ENCODE measurements at regions not wholly inside any gene's neighbourhood (a gene's known extent, or its start where the extent isn't known, plus 50 kb on each side); places are given as distances from the start of the nearest gene placed in this dataset.

GRCh38 chr11:128399251-128400121 is 187.9 kb downstream of the ETS1 start:
- no peaks in the 10 kb centered on the region for H3K36me3 ChIP-seq (ENCODE audit: control insufficient read depth in 2 of 3, insufficient read depth in 3 of 3, low read length in 3 of 3)
- H3K9me3 Mint-ChIP-seq, result peaks cover 0 to 5% (median 0%) of the 10 kb centered on the region in 11 donors
- H3K36me3 Mint-ChIP-seq, result peaks cover 0 to 5% (median 0%) of the 10 kb centered on the region in 5 donors
- POLR2A ChIA-PET, result interaction anchor here (0.8 to 4.4 kb wide), 6 partner anchors 9 to 97 kb away, joined by 3 to 20 read pairs (median 4); no protein-coding TSS in a partner anchor
- peak overlapping the region; percentile 18 for H3K27ac ChIP-seq (ENCODE audit: low read depth, low read length)
- peak overlapping the region in 3 of 9 donors; percentile 64 to 77 (median 67) for H3K27ac Mint-ChIP-seq
- H3K27me3 ChIP-seq (ENCODE audit: control insufficient read depth in 2 of 2, insufficient read depth in 2 of 2, low read length in 2 of 2), result no peaks in the 10 kb centered on the region
- H3K4me3 ChIP-seq (ENCODE audit: low read length), result no peak overlapping the region
- H3K4me1 Mint-ChIP-seq, result peaks cover 4 to 47% (median 36%) of the 10 kb centered on the region in 7 donors
- ATAC-seq (peak; percentile 10), DNase-seq (no peak)
- H3K9me3 ChIP-seq (ENCODE audit: control insufficient read depth in 2 of 3, low read length in 3 of 3), result no peaks in the 10 kb centered on the region
- H3K27me3 Mint-ChIP-seq, result peaks cover 0 to 3% (median 0%) of the 10 kb centered on the region in 5 donors
- intact Hi-C loops (cut with micrococcal nuclease), result loop anchor here in 1 of 2 donors (2.0 kb wide), 1 partner anchor 17 kb away; no protein-coding TSS in a partner anchor
- CTCF ChIA-PET, result interaction anchor here (0.7 kb wide), 1 partner anchor 105 kb away, joined by 5 read pairs; no protein-coding TSS in a partner anchor
- peaks cover 0 to 9% of the 10 kb centered on the region in 2 donors for H3K4me1 ChIP-seq (ENCODE audit: control insufficient read depth in 2 of 2, insufficient read depth in 2 of 2, low read length in 2 of 2)
- H3K4me3 Mint-ChIP-seq, result no peak overlapping the region

GRCh38 chr11:128398517-128399250 is 188.7 kb downstream of the ETS1 start:
- POLR2A ChIA-PET, result interaction anchor here (1.1 to 1.5 kb wide), 2 partner anchors 19 to 96 kb away, joined by 3 read pairs; no protein-coding TSS in a partner anchor
- Histone ChIP-seq H3K4me1 (ENCODE audit: control insufficient read depth in 2 of 2, insufficient read depth in 2 of 2, low read length in 2 of 2) (peaks cover 0 to 9% of the 10 kb centered on the region in 2 donors), H3K27ac (ENCODE audit: low read depth, low read length) (peak overlapping the region; percentile 18)

GRCh38 chr11:128397362-128397761 is 190.0 kb downstream of the ETS1 start:
- Mint-ChIP-seq H3K4me3 (no peak overlapping the region), H3K27me3 (no peaks in the 10 kb centered on the region), H3K9me3 (peaks cover 0 to 7% (median 0%) of the 10 kb centered on the region in 11 donors), H3K27ac (no peak overlapping the region), H3K36me3 (peaks cover 0 to 8% (median 0%) of the 10 kb centered on the region in 5 donors), H3K4me1 (peaks cover 2 to 37% (median 24%) of the 10 kb centered on the region in 7 donors)
- no peak for ATAC-seq
- no peaks in the 10 kb centered on the region for H3K36me3 ChIP-seq (ENCODE audit: control insufficient read depth in 2 of 3, insufficient read depth in 3 of 3, low read length in 3 of 3)
- peaks cover 0 to 9% of the 10 kb centered on the region in 2 donors for H3K4me1 ChIP-seq (ENCODE audit: control insufficient read depth in 2 of 2, insufficient read depth in 2 of 2, low read length in 2 of 2)
- DNase-seq, result no peak
- intact Hi-C loops (cut with micrococcal nuclease), result no loop called here
- H3K9me3 ChIP-seq (ENCODE audit: control insufficient read depth in 2 of 3, low read length in 3 of 3), result no peaks in the 10 kb centered on the region
- no peak overlapping the region for H3K27ac ChIP-seq (ENCODE audit: low read depth, low read length)
- no peaks in the 10 kb centered on the region for H3K27me3 ChIP-seq (ENCODE audit: control insufficient read depth in 2 of 2, insufficient read depth in 2 of 2, low read length in 2 of 2)
- POLR2A ChIA-PET, result interaction anchor here (0.8 to 1.4 kb wide), 2 partner anchors 31 to 50 kb away, joined by 3 read pairs; no protein-coding TSS in a partner anchor
- no peak overlapping the region for H3K4me3 ChIP-seq (ENCODE audit: low read length)
- CTCF ChIA-PET, result interaction anchor here (0.6 kb wide), 1 partner anchor 56 kb away, joined by 4 read pairs; no protein-coding TSS in a partner anchor

More at GRCh38 chr11:128398517-128399250, 188.7 kb downstream of the ETS1 start:
- H3K4me3 Mint-ChIP-seq, result peak overlapping the region in 2 of 10 donors; percentile 12 to 14
- ATAC-seq, result peak; percentile 47
- CTCF ChIA-PET, result no interaction called here
- H3K36me3 ChIP-seq (ENCODE audit: control insufficient read depth in 2 of 3, insufficient read depth in 3 of 3, low read length in 3 of 3), result no peaks in the 10 kb centered on the region
- no peaks in the 10 kb centered on the region for H3K9me3 ChIP-seq (ENCODE audit: control insufficient read depth in 2 of 3, low read length in 3 of 3)
- intact Hi-C loops (cut with micrococcal nuclease), result loop anchor here in 1 of 2 donors (2.0 kb wide), 1 partner anchor 18 kb away; no protein-coding TSS in a partner anchor
- no peak for DNase-seq
- H3K27me3 ChIP-seq (ENCODE audit: control insufficient read depth in 2 of 2, insufficient read depth in 2 of 2, low read length in 2 of 2), result no peaks in the 10 kb centered on the region
- H3K4me3 ChIP-seq (ENCODE audit: low read length), result no peak overlapping the region
- peak overlapping the region in 8 of 9 donors; percentile 9 to 90 (median 62) for H3K27ac Mint-ChIP-seq
- H3K9me3 Mint-ChIP-seq, result peaks cover 0 to 6% (median 0%) of the 10 kb centered on the region in 11 donors
- H3K27me3 Mint-ChIP-seq, result no peaks in the 10 kb centered on the region
- H3K4me1 Mint-ChIP-seq, result peaks cover 2 to 45% (median 29%) of the 10 kb centered on the region in 7 donors
- peaks cover 0 to 7% (median 0%) of the 10 kb centered on the region in 5 donors for H3K36me3 Mint-ChIP-seq

GRCh38 chr11:128394431-128395089 is 192.8 kb downstream of the ETS1 start:
- no peak for DNase-seq
- H3K9me3 Mint-ChIP-seq, result peaks cover 0 to 7% (median 0%) of the 10 kb centered on the region in 11 donors
- H3K36me3 ChIP-seq (ENCODE audit: control insufficient read depth in 2 of 3, insufficient read depth in 3 of 3, low read length in 3 of 3), result no peaks in the 10 kb centered on the region
- peak overlapping the region in 1 of 9 donors; percentile 25 for H3K27ac Mint-ChIP-seq
- intact Hi-C loops (cut with micrococcal nuclease), result no loop called here
- H3K36me3 Mint-ChIP-seq, result peaks cover 0 to 10% (median 0%) of the 10 kb centered on the region in 5 donors
- H3K4me3 ChIP-seq (ENCODE audit: low read length), result no peak overlapping the region
- H3K27ac ChIP-seq (ENCODE audit: low read depth, low read length), result no peak overlapping the region
- peaks cover 0 to 34% (median 19%) of the 10 kb centered on the region in 7 donors for H3K4me1 Mint-ChIP-seq
- no peak overlapping the region for H3K4me3 Mint-ChIP-seq
- POLR2A ChIA-PET, result interaction anchor here (0.5 to 0.7 kb wide), 4 partner anchors 8 to 58 kb away, joined by 3 to 4 read pairs (median 3); no protein-coding TSS in a partner anchor
- no peaks in the 10 kb centered on the region for H3K9me3 ChIP-seq (ENCODE audit: control insufficient read depth in 2 of 3, low read length in 3 of 3)
- no peaks in the 10 kb centered on the region for H3K27me3 ChIP-seq (ENCODE audit: control insufficient read depth in 2 of 2, insufficient read depth in 2 of 2, low read length in 2 of 2)
- no peak for ATAC-seq
- CTCF ChIA-PET, result interaction anchor here (0.6 kb wide), 1 partner anchor 118 kb away, joined by 3 read pairs; no protein-coding TSS in a partner anchor
- peaks cover 0 to 9% of the 10 kb centered on the region in 2 donors for H3K4me1 ChIP-seq (ENCODE audit: control insufficient read depth in 2 of 2, insufficient read depth in 2 of 2, low read length in 2 of 2)
- no peaks in the 10 kb centered on the region for H3K27me3 Mint-ChIP-seq

- Mint-ChIP-seq H3K4me3 (no peak overlapping the region), H3K36me3 (peaks cover 0 to 10% (median 0%) of the 10 kb centered on the region in 5 donors), H3K4me1 (peaks cover 1 to 31% (median 25%) of the 10 kb centered on the region in 7 donors), H3K27me3 (no peaks in the 10 kb centered on the region), H3K9me3 (peaks cover 0 to 7% (median 0%) of the 10 kb centered on the region in 11 donors), H3K27ac (no peak overlapping the region)
- Histone ChIP-seq H3K27me3 (ENCODE audit: control insufficient read depth in 2 of 2, insufficient read depth in 2 of 2, low read length in 2 of 2) (no peaks in the 10 kb centered on the region), H3K4me3 (ENCODE audit: low read length) (no peak overlapping the region), H3K9me3 (ENCODE audit: control insufficient read depth in 2 of 3, low read length in 3 of 3) (no peaks in the 10 kb centered on the region), H3K4me1 (ENCODE audit: control insufficient read depth in 2 of 2, insufficient read depth in 2 of 2, low read length in 2 of 2) (no peaks in the 10 kb centered on the region), H3K27ac (ENCODE audit: low read depth, low read length) (no peak overlapping the region), H3K36me3 (ENCODE audit: control insufficient read depth in 2 of 3, insufficient read depth in 3 of 3, low read length in 3 of 3) (no peaks in the 10 kb centered on the region)
- CTCF ChIA-PET, result no interaction called here
- intact Hi-C loops (cut with micrococcal nuclease), result no loop called here
- POLR2A ChIA-PET, result interaction anchor here (0.5 to 2.7 kb wide), 4 partner anchors 22 to 238 kb away, joined by 3 to 8 read pairs (median 4); no protein-coding TSS in a partner anchor
- ATAC-seq (no peak), DNase-seq (no peak)
Measured at GRCh38 chr11:128392259-128392658, 195.1 kb downstream of the ETS1 start.

Measured in naive thymus-derived CD4-positive, alpha-beta T cell (primary cell).